ENCODE measurements at regions not wholly inside any gene's neighbourhood (a gene's known extent, or its start where the extent isn't known, plus 50 kb on each side); places are given as distances from the start of the nearest gene placed in this dataset.

- DNase-seq (ENCODE audit: low spot score): no peak
- Mint-ChIP-seq H3K27ac (ENCODE audit: unreplicated experiment) (no peak overlapping the region), H3K36me3 (ENCODE audit: low read depth, unreplicated experiment) (no peaks in the 10 kb centered on the region), H3K9me3 (ENCODE audit: unreplicated experiment) (peaks cover under 1% of the 10 kb centered on the region), H3K27me3 (ENCODE audit: unreplicated experiment) (no peaks in the 10 kb centered on the region), H3K4me3 (ENCODE audit: unreplicated experiment) (no peak overlapping the region), H3K4me1 (ENCODE audit: unreplicated experiment) (no peaks in the 10 kb centered on the region)
- TF ChIP-seq CTCF (IDR thresholded peaks at IDR 0.05; ENCODE audit: unreplicated experiment): no peak
Observed at GRCh38 chr11:83374311-83374710, 88.1 kb upstream of the CCDC90B start.

DNA sequence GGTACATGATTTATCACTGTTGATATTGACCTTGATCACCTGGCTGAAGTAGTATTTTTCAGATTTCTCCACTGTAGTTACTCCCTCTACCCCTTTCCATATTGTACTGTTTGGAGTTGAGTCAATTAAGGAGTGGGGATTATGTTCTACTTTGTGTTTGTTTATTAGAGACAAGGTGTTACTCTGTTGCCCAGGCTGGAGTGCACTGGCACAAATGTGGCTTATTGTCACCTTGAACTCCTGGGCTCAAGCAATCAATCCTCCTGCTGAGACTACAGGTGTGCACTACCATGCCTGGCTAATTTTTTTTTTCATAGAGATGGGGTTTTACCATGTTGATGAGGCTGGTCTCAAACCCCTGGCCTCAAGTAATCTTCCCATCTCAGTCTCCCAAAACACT lies 85.3 kb upstream of the CCDC90B start:
- Mint-ChIP-seq H3K36me3 (ENCODE audit: low read depth, unreplicated experiment) (peaks cover 12% of the 10 kb centered on the region), H3K27ac (ENCODE audit: unreplicated experiment) (no peak overlapping the region), H3K4me3 (ENCODE audit: unreplicated experiment) (no peak overlapping the region), H3K4me1 (ENCODE audit: unreplicated experiment) (no peaks in the 10 kb centered on the region), H3K9me3 (ENCODE audit: unreplicated experiment) (peaks cover 14% of the 10 kb centered on the region), H3K27me3 (ENCODE audit: unreplicated experiment) (no peaks in the 10 kb centered on the region)
- no peak for TF ChIP-seq CTCF (IDR thresholded peaks at IDR 0.05; ENCODE audit: unreplicated experiment)
- DNase-seq (ENCODE audit: low spot score): no peak

GRCh38 chr11:83367745-83368144 lies 81.6 kb upstream of the CCDC90B start:
- no peak for DNase-seq (ENCODE audit: low spot score)
- Mint-ChIP-seq H3K9me3 (ENCODE audit: unreplicated experiment) (peaks cover 14% of the 10 kb centered on the region), H3K4me3 (ENCODE audit: unreplicated experiment) (no peak overlapping the region), H3K27ac (ENCODE audit: unreplicated experiment) (peak overlapping the region; percentile 65), H3K4me1 (ENCODE audit: unreplicated experiment) (peaks cover 7% of the 10 kb centered on the region), H3K36me3 (ENCODE audit: low read depth, unreplicated experiment) (peaks cover 12% of the 10 kb centered on the region), H3K27me3 (ENCODE audit: unreplicated experiment) (peaks cover 4% of the 10 kb centered on the region)
- no peak for TF ChIP-seq CTCF (IDR thresholded peaks at IDR 0.05; ENCODE audit: unreplicated experiment)

- Mint-ChIP-seq H3K27me3 (ENCODE audit: unreplicated experiment) (peaks cover 4% of the 10 kb centered on the region), H3K4me3 (ENCODE audit: unreplicated experiment) (no peak overlapping the region), H3K4me1 (ENCODE audit: unreplicated experiment) (peaks cover 7% of the 10 kb centered on the region), H3K36me3 (ENCODE audit: low read depth, unreplicated experiment) (peaks cover 12% of the 10 kb centered on the region), H3K9me3 (ENCODE audit: unreplicated experiment) (peaks cover 14% of the 10 kb centered on the region), H3K27ac (ENCODE audit: unreplicated experiment) (no peak overlapping the region)
- no peak for TF ChIP-seq CTCF (IDR thresholded peaks at IDR 0.05; ENCODE audit: unreplicated experiment)
- no peak for DNase-seq (ENCODE audit: low spot score)
Observed at GRCh38 chr11:83364500-83365045, 78.4 kb upstream of the CCDC90B start.

DNA sequence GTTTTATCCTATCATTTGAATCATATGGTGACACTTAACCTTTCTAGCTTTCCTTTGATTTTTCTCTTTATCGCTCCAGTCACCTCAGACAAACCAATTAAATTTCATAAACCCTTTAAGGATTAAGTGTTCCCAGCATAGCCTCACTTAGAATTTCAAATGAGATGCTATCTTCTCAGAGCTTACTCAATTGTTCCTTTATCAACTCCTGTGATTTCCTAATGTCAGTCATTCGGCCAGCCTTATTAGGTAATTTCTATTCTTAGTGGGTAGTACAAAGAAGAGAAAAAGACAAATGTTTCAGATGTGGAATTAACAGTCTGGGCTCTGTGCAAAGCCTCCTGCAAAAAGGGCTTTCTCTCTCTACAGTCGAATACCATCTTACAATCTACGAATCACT lies 77.1 kb upstream of the CCDC90B start:
- Mint-ChIP-seq H3K36me3 (ENCODE audit: low read depth, unreplicated experiment) (peaks cover 12% of the 10 kb centered on the region), H3K27me3 (ENCODE audit: unreplicated experiment) (peaks cover 4% of the 10 kb centered on the region), H3K4me1 (ENCODE audit: unreplicated experiment) (peaks cover 7% of the 10 kb centered on the region), H3K4me3 (ENCODE audit: unreplicated experiment) (no peak overlapping the region), H3K9me3 (ENCODE audit: unreplicated experiment) (peaks cover 10% of the 10 kb centered on the region), H3K27ac (ENCODE audit: unreplicated experiment) (no peak overlapping the region)
- TF ChIP-seq CTCF (IDR thresholded peaks at IDR 0.05; ENCODE audit: unreplicated experiment): no peak
- DNase-seq (ENCODE audit: low spot score): no peak

Data from endothelial cell (in vitro differentiated cells).